ENCODE measurements at regions not wholly inside any gene's neighbourhood (a gene's known extent, or its start where the extent isn't known, plus 50 kb on each side); places are given as distances from the start of the nearest gene placed in this dataset.

- peaks cover 0 to 4% of the 10 kb centered on the region in 2 donors for H3K27me3 ChIP-seq (ENCODE audit: control insufficient read depth in 1 of 2, insufficient read depth in 2 of 2, low read length in 2 of 2)
- no peaks in the 10 kb centered on the region for H3K36me3 ChIP-seq (ENCODE audit: insufficient read depth, low read length)
- no peak overlapping the region for H3K4me3 ChIP-seq (ENCODE audit: low read depth in 1 of 2, low read length in 2 of 2)
- H3K9ac ChIP-seq (ENCODE audit: low read length): no peak overlapping the region
- H3K27ac ChIP-seq (ENCODE audit: low read depth, low read length): no peak overlapping the region
- H3K4me1 ChIP-seq (ENCODE audit: insufficient read depth, low read length): no peaks in the 10 kb centered on the region
- no peaks in the 10 kb centered on the region for H3K9me3 ChIP-seq (ENCODE audit: low read length)
Observed at GRCh38 chr22:49645257-49645656, 182.4 kb downstream of the BRD1 start.

- H3K27ac ChIP-seq (ENCODE audit: low read depth, low read length): no peak overlapping the region
- no peak overlapping the region for H3K9ac ChIP-seq (ENCODE audit: low read length)
- no peaks in the 10 kb centered on the region for H3K9me3 ChIP-seq (ENCODE audit: low read length)
- no peaks in the 10 kb centered on the region for H3K4me1 ChIP-seq (ENCODE audit: insufficient read depth, low read length)
- H3K4me3 ChIP-seq (ENCODE audit: low read depth in 1 of 2, low read length in 2 of 2): no peak overlapping the region
- peaks cover 0 to under 1% of the 10 kb centered on the region in 2 donors for H3K27me3 ChIP-seq (ENCODE audit: control insufficient read depth in 1 of 2, insufficient read depth in 2 of 2, low read length in 2 of 2)
- no peaks in the 10 kb centered on the region for H3K36me3 ChIP-seq (ENCODE audit: insufficient read depth, low read length)
Observed at GRCh38 chr22:49643998-49644397, 183.7 kb downstream of the BRD1 start.

DNA sequence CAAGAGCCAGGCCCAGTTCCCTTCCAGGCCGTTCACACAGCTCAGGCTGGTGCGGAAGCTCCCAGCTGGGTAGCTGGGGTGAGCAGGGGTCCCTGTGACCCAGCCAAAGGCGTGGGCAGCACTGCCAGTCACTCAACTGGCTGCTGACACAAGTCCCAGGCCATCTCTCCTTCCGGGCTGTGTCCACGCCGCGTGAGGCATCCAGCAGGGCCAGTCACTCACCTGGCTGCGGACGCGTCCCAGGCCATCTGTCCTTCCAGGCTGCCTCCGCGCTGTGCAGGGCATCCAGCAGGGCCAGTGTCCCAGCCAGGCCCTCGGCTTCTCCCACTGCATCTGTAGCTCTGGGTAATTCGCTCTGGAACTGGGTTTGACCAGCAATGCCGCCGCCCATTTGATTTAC lies 184.2 kb downstream of the BRD1 start:
- no peak overlapping the region for H3K9ac ChIP-seq (ENCODE audit: low read length)
- H3K9me3 ChIP-seq (ENCODE audit: low read length): no peaks in the 10 kb centered on the region
- no peaks in the 10 kb centered on the region for H3K27me3 ChIP-seq (ENCODE audit: control insufficient read depth in 1 of 2, insufficient read depth in 2 of 2, low read length in 2 of 2)
- no peaks in the 10 kb centered on the region for H3K36me3 ChIP-seq (ENCODE audit: insufficient read depth, low read length)
- no peak overlapping the region for H3K27ac ChIP-seq (ENCODE audit: low read depth, low read length)
- no peak overlapping the region for H3K4me3 ChIP-seq (ENCODE audit: low read depth in 1 of 2, low read length in 2 of 2)
- no peaks in the 10 kb centered on the region for H3K4me1 ChIP-seq (ENCODE audit: insufficient read depth, low read length)

DNA sequence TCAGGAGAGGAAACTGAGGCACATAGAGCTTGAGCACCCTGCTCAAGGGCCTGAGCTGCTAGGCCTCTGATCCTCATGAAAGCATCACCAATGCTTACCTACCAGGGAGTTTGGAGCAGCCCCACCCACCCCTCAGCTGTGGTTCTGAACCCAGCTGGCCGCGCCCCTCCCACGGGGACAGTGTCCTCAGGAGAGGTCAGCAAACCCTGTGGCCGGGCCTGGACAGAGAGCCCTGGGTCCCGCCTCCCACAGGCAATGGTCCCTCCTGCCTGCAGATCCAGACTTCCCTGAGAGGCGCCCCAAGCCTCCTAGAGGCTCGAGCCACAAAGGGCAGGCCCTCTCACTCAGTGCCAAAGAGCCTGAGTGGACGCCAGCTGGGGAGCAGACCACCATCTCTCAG lies 184.9 kb downstream of the BRD1 start:
- no peaks in the 10 kb centered on the region for H3K27me3 ChIP-seq (ENCODE audit: control insufficient read depth in 1 of 2, insufficient read depth in 2 of 2, low read length in 2 of 2)
- H3K4me3 ChIP-seq (ENCODE audit: low read depth in 1 of 2, low read length in 2 of 2): no peak overlapping the region
- H3K27ac ChIP-seq (ENCODE audit: low read depth, low read length): no peak overlapping the region
- H3K4me1 ChIP-seq (ENCODE audit: insufficient read depth, low read length): no peaks in the 10 kb centered on the region
- no peaks in the 10 kb centered on the region for H3K36me3 ChIP-seq (ENCODE audit: insufficient read depth, low read length)
- no peak overlapping the region for H3K9ac ChIP-seq (ENCODE audit: low read length)
- no peaks in the 10 kb centered on the region for H3K9me3 ChIP-seq (ENCODE audit: low read length)

DNA sequence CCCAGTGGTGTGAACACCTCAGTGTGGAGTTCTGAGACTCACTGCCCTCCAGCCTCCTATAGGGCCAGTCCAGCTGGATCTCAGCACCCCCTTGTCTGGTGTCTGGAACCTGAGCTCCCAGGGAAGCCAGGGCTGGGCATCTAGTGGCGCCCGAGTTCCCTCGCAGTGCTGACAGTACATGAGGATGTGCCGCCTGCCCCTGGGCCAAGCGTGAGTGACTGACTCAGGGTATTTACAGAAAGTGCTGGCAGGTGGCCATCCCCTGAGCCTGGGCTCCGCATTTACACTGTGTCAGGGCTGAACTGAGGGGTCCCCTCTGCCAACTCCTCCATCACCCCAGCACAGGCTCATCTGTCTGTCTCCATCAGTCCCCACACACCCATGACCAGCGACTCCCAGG lies 185.3 kb downstream of the BRD1 start:
- no peak overlapping the region for H3K4me3 ChIP-seq (ENCODE audit: low read depth in 1 of 2, low read length in 2 of 2)
- H3K27ac ChIP-seq (ENCODE audit: low read depth, low read length): no peak overlapping the region
- H3K9ac ChIP-seq (ENCODE audit: low read length): no peak overlapping the region
- H3K4me1 ChIP-seq (ENCODE audit: insufficient read depth, low read length): no peaks in the 10 kb centered on the region
- no peaks in the 10 kb centered on the region for H3K27me3 ChIP-seq (ENCODE audit: control insufficient read depth in 1 of 2, insufficient read depth in 2 of 2, low read length in 2 of 2)
- H3K9me3 ChIP-seq (ENCODE audit: low read length): no peaks in the 10 kb centered on the region
- no peaks in the 10 kb centered on the region for H3K36me3 ChIP-seq (ENCODE audit: insufficient read depth, low read length)

DNA sequence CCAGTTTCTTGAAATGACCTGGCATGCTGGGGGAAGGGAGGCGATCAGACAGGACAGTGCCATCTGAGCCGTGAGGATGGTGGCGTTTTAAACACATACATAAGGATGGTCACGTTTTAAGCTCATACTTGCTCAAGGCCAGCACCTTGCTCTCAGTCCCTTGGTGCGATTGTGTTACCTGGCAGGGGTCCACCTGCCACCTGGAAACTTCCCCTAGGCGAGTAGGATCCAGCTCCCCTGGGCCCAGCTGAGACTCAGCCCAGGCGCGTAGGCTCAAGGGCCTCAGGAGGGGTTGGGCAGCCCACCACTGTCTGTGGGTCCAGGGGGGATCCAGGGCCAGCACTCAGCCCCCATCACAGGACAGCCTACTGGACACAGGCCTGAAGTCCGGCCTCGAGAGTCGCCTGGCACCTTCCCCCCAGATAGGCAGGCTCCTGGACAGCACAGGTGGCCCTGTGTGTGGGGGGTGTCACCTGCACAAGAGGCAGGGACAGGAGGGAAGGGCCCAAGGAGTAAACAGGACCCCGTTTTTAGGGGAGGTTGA lies 185.8 kb downstream of the BRD1 start:
- Histone ChIP-seq H3K9ac (ENCODE audit: low read length) (no peak overlapping the region), H3K4me3 (ENCODE audit: low read depth in 1 of 2, low read length in 2 of 2) (no peak overlapping the region), H3K27me3 (ENCODE audit: control insufficient read depth in 1 of 2, insufficient read depth in 2 of 2, low read length in 2 of 2) (no peaks in the 10 kb centered on the region), H3K36me3 (ENCODE audit: insufficient read depth, low read length) (no peaks in the 10 kb centered on the region), H3K9me3 (ENCODE audit: low read length) (no peaks in the 10 kb centered on the region), H3K27ac (ENCODE audit: low read depth, low read length) (no peak overlapping the region), H3K4me1 (ENCODE audit: insufficient read depth, low read length) (no peaks in the 10 kb centered on the region)

- no peaks in the 10 kb centered on the region for H3K27me3 ChIP-seq (ENCODE audit: control insufficient read depth in 1 of 2, insufficient read depth in 2 of 2, low read length in 2 of 2)
- no peaks in the 10 kb centered on the region for H3K4me1 ChIP-seq (ENCODE audit: insufficient read depth, low read length)
- H3K9me3 ChIP-seq (ENCODE audit: low read length): no peaks in the 10 kb centered on the region
- no peak overlapping the region for H3K9ac ChIP-seq (ENCODE audit: low read length)
- no peaks in the 10 kb centered on the region for H3K36me3 ChIP-seq (ENCODE audit: insufficient read depth, low read length)
- H3K27ac ChIP-seq (ENCODE audit: low read depth, low read length): no peak overlapping the region
- no peak overlapping the region for H3K4me3 ChIP-seq (ENCODE audit: low read depth in 1 of 2, low read length in 2 of 2)
Observed at GRCh38 chr22:49640366-49641095, 187.1 kb downstream of the BRD1 start.

DNA sequence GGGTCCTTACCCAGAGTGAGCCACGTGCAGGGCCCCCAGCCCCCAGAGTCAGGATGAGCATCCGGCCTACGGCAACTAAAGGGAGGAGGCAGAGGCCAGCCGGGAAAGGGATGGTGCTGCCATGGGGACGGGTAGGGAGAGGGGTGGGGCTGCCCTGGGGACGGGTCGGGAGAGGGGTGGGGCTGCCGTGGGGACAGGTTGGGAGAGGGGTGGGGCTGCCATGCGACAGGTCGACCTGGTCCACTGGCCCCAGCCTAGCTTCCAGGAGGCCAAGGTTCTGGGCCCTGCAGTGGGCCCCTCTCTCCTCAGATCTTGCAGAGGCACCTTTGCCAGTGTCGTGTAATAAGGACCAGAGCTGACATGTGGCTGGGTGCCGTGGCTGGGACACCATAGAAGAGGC lies 187.7 kb downstream of the BRD1 start:
- no peaks in the 10 kb centered on the region for H3K4me1 ChIP-seq (ENCODE audit: insufficient read depth, low read length)
- H3K4me3 ChIP-seq (ENCODE audit: low read depth in 1 of 2, low read length in 2 of 2): no peak overlapping the region
- H3K9me3 ChIP-seq (ENCODE audit: low read length): no peaks in the 10 kb centered on the region
- no peak overlapping the region for H3K9ac ChIP-seq (ENCODE audit: low read length)
- no peaks in the 10 kb centered on the region for H3K36me3 ChIP-seq (ENCODE audit: insufficient read depth, low read length)
- no peaks in the 10 kb centered on the region for H3K27me3 ChIP-seq (ENCODE audit: control insufficient read depth in 1 of 2, insufficient read depth in 2 of 2, low read length in 2 of 2)
- no peak overlapping the region for H3K27ac ChIP-seq (ENCODE audit: low read depth, low read length)

DNA sequence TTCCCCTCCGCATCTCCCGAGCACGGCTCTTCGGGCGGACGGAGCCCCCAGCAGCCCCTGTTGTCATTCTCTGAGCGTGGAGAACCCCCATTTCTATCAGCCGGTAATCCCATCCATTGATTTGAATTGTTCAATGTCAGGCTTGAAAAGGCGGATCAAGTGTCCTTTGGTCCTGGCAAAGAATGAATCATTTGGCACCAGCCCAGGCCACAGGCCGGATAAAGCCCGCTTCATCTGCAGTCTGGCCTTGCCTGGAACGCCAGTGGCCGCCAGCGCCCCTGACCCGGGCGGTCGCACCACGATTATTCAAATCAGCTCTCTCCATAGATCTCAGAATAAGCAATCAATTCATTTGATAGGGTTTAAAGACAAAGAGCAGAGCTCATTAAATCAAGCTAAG lies 188.9 kb downstream of the BRD1 start:
- Histone ChIP-seq H3K4me3 (ENCODE audit: low read depth in 1 of 2, low read length in 2 of 2) (no peak overlapping the region), H3K9ac (ENCODE audit: low read length) (no peak overlapping the region), H3K9me3 (ENCODE audit: low read length) (no peaks in the 10 kb centered on the region), H3K36me3 (ENCODE audit: insufficient read depth, low read length) (no peaks in the 10 kb centered on the region), H3K27ac (ENCODE audit: low read depth, low read length) (no peak overlapping the region), H3K27me3 (ENCODE audit: control insufficient read depth in 1 of 2, insufficient read depth in 2 of 2, low read length in 2 of 2) (no peaks in the 10 kb centered on the region), H3K4me1 (ENCODE audit: insufficient read depth, low read length) (no peaks in the 10 kb centered on the region)

- H3K9me3 ChIP-seq (ENCODE audit: low read length): no peaks in the 10 kb centered on the region
- H3K36me3 ChIP-seq (ENCODE audit: insufficient read depth, low read length): no peaks in the 10 kb centered on the region
- H3K27me3 ChIP-seq (ENCODE audit: control insufficient read depth in 1 of 2, insufficient read depth in 2 of 2, low read length in 2 of 2): no peaks in the 10 kb centered on the region
- H3K4me3 ChIP-seq (ENCODE audit: low read depth in 1 of 2, low read length in 2 of 2): no peak overlapping the region
- no peaks in the 10 kb centered on the region for H3K4me1 ChIP-seq (ENCODE audit: insufficient read depth, low read length)
- no peak overlapping the region for H3K27ac ChIP-seq (ENCODE audit: low read depth, low read length)
- no peak overlapping the region for H3K9ac ChIP-seq (ENCODE audit: low read length)
Observed at GRCh38 chr22:49638001-49638400, 189.7 kb downstream of the BRD1 start.

GRCh38 chr22:49637255-49637760 lies 190.4 kb downstream of the BRD1 start:
- no peaks in the 10 kb centered on the region for H3K4me1 ChIP-seq (ENCODE audit: insufficient read depth, low read length)
- H3K36me3 ChIP-seq (ENCODE audit: insufficient read depth, low read length): no peaks in the 10 kb centered on the region
- H3K27me3 ChIP-seq (ENCODE audit: control insufficient read depth in 1 of 2, insufficient read depth in 2 of 2, low read length in 2 of 2): no peaks in the 10 kb centered on the region

GRCh38 chr22:49636649-49637048 lies 191.0 kb downstream of the BRD1 start:
- Histone ChIP-seq H3K36me3 (ENCODE audit: insufficient read depth, low read length) (no peaks in the 10 kb centered on the region), H3K9me3 (ENCODE audit: low read length) (no peaks in the 10 kb centered on the region), H3K27me3 (ENCODE audit: control insufficient read depth in 1 of 2, insufficient read depth in 2 of 2, low read length in 2 of 2) (no peaks in the 10 kb centered on the region), H3K4me3 (ENCODE audit: low read depth in 1 of 2, low read length in 2 of 2) (no peak overlapping the region), H3K27ac (ENCODE audit: low read depth, low read length) (no peak overlapping the region), H3K9ac (ENCODE audit: low read length) (no peak overlapping the region), H3K4me1 (ENCODE audit: insufficient read depth, low read length) (no peaks in the 10 kb centered on the region)

More at GRCh38 chr22:49637255-49637760, 190.4 kb downstream of the BRD1 start:
- no peaks in the 10 kb centered on the region for H3K9me3 ChIP-seq (ENCODE audit: low read length)
- no peak overlapping the region for H3K4me3 ChIP-seq (ENCODE audit: low read depth in 1 of 2, low read length in 2 of 2)
- no peak overlapping the region for H3K9ac ChIP-seq (ENCODE audit: low read length)
- no peak overlapping the region for H3K27ac ChIP-seq (ENCODE audit: low read depth, low read length)
